HEK293T (cell line): ENCODE measurements at regions not wholly inside any gene's neighbourhood (a gene's known extent, or its start where the extent isn't known, plus 50 kb on each side); places are given as distances from the start of the nearest gene placed in this dataset.

ENCODE experiments used
- ARNT ChIP-seq: fragments of 450-650 bp; IDR thresholded peaks from 2 replicates; pipeline ENCODE4 v1.6.1; 2017; ENCODE audit warnings: mild to moderate bottlenecking
- BHLHE40 ChIP-seq: fragments of 450-650 bp; IDR thresholded peaks from 2 replicates; pipeline ENCODE4 v1.6.1; 2016; ENCODE audit warnings: mild to moderate bottlenecking, moderate library complexity, borderline replicate concordance
- CTBP1 ChIP-seq: fragments of 450-650 bp; IDR thresholded peaks from 2 replicates; pipeline ENCODE4 v1.6.1; 2016; ENCODE audit warnings: borderline replicate concordance
- ELF4 ChIP-seq: fragments of 450-650 bp; IDR thresholded peaks from 2 replicates; pipeline ENCODE4 v1.6.1; 2017; ENCODE audit warnings: antibody characterized with exemption
- FOXK2 ChIP-seq: fragments of 450-650 bp; IDR thresholded peaks from 2 replicates; pipeline ENCODE4 v1.6.1; 2016; ENCODE audit warnings: mild to moderate bottlenecking
- FOXM1 ChIP-seq: fragments of 450-650 bp; IDR thresholded peaks from 2 replicates; pipeline ENCODE4 v1.6.1; 2017; ENCODE audit warnings: mild to moderate bottlenecking, borderline replicate concordance
- HDGF ChIP-seq: fragments of 450-650 bp; IDR thresholded peaks from 2 replicates; pipeline ENCODE4 v1.6.1; 2017; ENCODE audit warnings: antibody characterized with exemption, borderline replicate concordance
- L3MBTL2 ChIP-seq: fragments of 450-650 bp; conservative IDR thresholded peaks from 2 replicates; pipeline ENCODE4 v1.6.1; 2016; ENCODE audit warnings: mild to moderate bottlenecking
- LEF1 ChIP-seq: fragments of 450-650 bp; IDR thresholded peaks from 2 replicates; pipeline ENCODE4 v1.6.1; 2017; ENCODE audit warnings: mild to moderate bottlenecking, borderline replicate concordance
- NFRKB ChIP-seq: fragments of 450-650 bp; IDR thresholded peaks from 2 replicates; pipeline ENCODE4 v1.6.1; 2016; ENCODE audit warnings: mild to moderate bottlenecking, moderate library complexity
- PKNOX1 ChIP-seq: fragments of 450-650 bp; IDR thresholded peaks from 2 replicates; pipeline ENCODE4 v1.6.1; 2016
- SP1 ChIP-seq: fragments of 450-650 bp; IDR thresholded peaks from 2 replicates; pipeline ENCODE4 v1.6.1; 2017
- TARDBP ChIP-seq: fragments of 450-650 bp; IDR thresholded peaks from 2 replicates; pipeline ENCODE4 v1.6.1; 2016

DNA sequence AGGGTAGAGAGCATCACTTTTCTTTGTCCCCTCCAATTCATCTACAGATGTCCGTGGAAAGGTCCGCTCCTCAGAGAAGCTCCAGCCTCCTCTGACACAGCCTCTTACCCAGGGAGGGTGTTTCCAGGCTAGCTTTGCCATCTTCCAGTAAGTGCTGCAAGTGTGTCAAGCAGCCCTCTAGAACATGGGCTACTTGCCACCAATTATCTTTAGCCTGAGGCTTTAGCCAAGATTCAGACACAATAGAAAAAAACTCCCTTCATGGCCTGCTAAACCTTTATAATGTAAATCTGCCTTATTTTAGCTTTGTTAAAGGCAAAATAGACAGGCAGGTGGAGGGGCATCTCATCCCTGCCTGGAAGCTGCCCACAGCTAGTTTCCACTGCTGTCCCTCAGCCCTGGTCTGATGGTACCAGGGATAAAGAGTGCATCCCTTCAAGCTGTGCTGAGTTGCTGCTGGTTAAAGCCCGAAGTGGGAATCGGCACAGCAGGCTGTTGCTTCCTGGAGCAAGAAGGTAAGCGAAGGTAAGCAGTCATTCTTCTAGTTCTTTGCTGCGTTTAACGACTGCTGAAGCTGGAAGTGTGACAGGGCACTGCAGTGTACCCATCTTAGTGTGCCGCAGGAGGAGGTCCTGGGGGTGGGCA, 190.1 kb upstream of the E2F8 start:
- TF ChIP-seq FOXM1 (no peak), PKNOX1 (no peak), ARNT (no peak), SP1 (no peak), TARDBP (no peak), FOXK2 (no peak), HDGF (no peak), NFRKB (no peak), ELF4 (no peak), LEF1 (no peak), CTBP1 (no peak), BHLHE40 (no peak), L3MBTL2 (no peak)
